ENCODE measurements at regions not wholly inside any gene's neighbourhood (a gene's known extent, or its start where the extent isn't known, plus 50 kb on each side); places are given as distances from the start of the nearest gene placed in this dataset.

- WGBS, 4 donors, result 61 to 82% (median 77%) methylated on average over 2 of the region's 2 CpGs
- intact Hi-C loops (cut with DNase I), result no loop called here
- no peak for TF ChIP-seq POLR2A (IDR thresholded peaks at IDR 0.05)
- no peak for TF ChIP-seq CTCF (IDR thresholded peaks at IDR 0.05)
- Histone ChIP-seq H3K9me3 (replicated peaks in 1 of 3) (no peaks in the 10 kb centered on the region), H3K4me3 (no peak overlapping the region), H3K27me3 (no peaks in the 10 kb centered on the region), H3K4me1 (replicated peaks in 1 of 2) (no peaks in the 10 kb centered on the region), H3K27ac (no peak overlapping the region), H3K36me3 (replicated peaks in 1 of 2) (no peaks in the 10 kb centered on the region)
- no peak for DNase-seq
Observed at GRCh38 chr10:42911359-42911758, 128.8 kb downstream of the BMS1 start.

- intact Hi-C loops (cut with DNase I), result no loop called here
- H3K4me1 ChIP-seq (replicated peaks in 1 of 2), result no peaks in the 10 kb centered on the region
- no peaks in the 10 kb centered on the region for H3K27me3 ChIP-seq
- TF ChIP-seq CTCF (IDR thresholded peaks at IDR 0.05) (no peak), POLR2A (IDR thresholded peaks at IDR 0.05) (no peak)
- no peaks in the 10 kb centered on the region for H3K36me3 ChIP-seq (replicated peaks in 1 of 2)
- no peak for DNase-seq
- H3K4me3 ChIP-seq, result no peak overlapping the region
- no peak overlapping the region for H3K27ac ChIP-seq
- no peaks in the 10 kb centered on the region for H3K9me3 ChIP-seq (replicated peaks in 1 of 3)
Observed at GRCh38 chr10:42916974-42917373, 134.4 kb downstream of the BMS1 start.

GRCh38 chr10:42917821-42918220 is 135.2 kb downstream of the BMS1 start:
- 41 to 57% (median 53%) methylated on average over 2 of the region's 2 CpGs for WGBS, 4 donors
- no peaks in the 10 kb centered on the region for H3K9me3 ChIP-seq (replicated peaks in 1 of 3)
- no peak for TF ChIP-seq POLR2A (IDR thresholded peaks at IDR 0.05)
- no peak for TF ChIP-seq CTCF (IDR thresholded peaks at IDR 0.05)
- H3K36me3 ChIP-seq (replicated peaks in 1 of 2), result no peaks in the 10 kb centered on the region
- DNase-seq, result no peak
- H3K27ac ChIP-seq, result no peak overlapping the region
- intact Hi-C loops (cut with DNase I), result no loop called here
- H3K4me1 ChIP-seq (replicated peaks in 1 of 2), result no peaks in the 10 kb centered on the region
- H3K4me3 ChIP-seq, result no peak overlapping the region
- H3K27me3 ChIP-seq, result no peaks in the 10 kb centered on the region

GRCh38 chr10:42921951-42922350 is 139.4 kb downstream of the BMS1 start:
- no peaks in the 10 kb centered on the region for H3K36me3 ChIP-seq (replicated peaks in 1 of 2)
- DNase-seq, result no peak
- no peak for TF ChIP-seq CTCF (IDR thresholded peaks at IDR 0.05)
- TF ChIP-seq POLR2A (IDR thresholded peaks at IDR 0.05), result no peak
- no peak overlapping the region for H3K27ac ChIP-seq
- 72 to 86% (median 82%) methylated on average over 2 of the region's 2 CpGs for WGBS, 4 donors
- H3K4me1 ChIP-seq (replicated peaks in 1 of 2), result no peaks in the 10 kb centered on the region
- H3K4me3 ChIP-seq, result no peak overlapping the region
- H3K27me3 ChIP-seq, result no peaks in the 10 kb centered on the region
- intact Hi-C loops (cut with DNase I), result no loop called here
- H3K9me3 ChIP-seq (replicated peaks in 1 of 3), result no peaks in the 10 kb centered on the region

Measured in adrenal gland (tissue), 9 donors.